GM23338 (cell line): ENCODE measurements at regions not wholly inside any gene's neighbourhood (a gene's known extent, or its start where the extent isn't known, plus 50 kb on each side); places are given as distances from the start of the nearest gene placed in this dataset.
"Not testable (repeated sequence)": the region's sequence is repeated elsewhere in the genome, so short reads cannot be mapped to it uniquely, and the experiment has no call there.

Experiments
- CREB1 ChIP-seq: fragments of 250-450 bp; sonication (Bioruptor Pico); IDR thresholded peaks from 2 replicates; pipeline ENCODE4 v1.5.0; 2020; ENCODE audit warnings: low read depth, mild to moderate bottlenecking, moderate library complexity
- ETS1 ChIP-seq: IDR thresholded peaks from 2 replicates; pipeline ENCODE4 v1.6.1; 2016; ENCODE audit warnings: antibody characterized with exemption
- EZH2 ChIP-seq: fragments of 200-600 bp; sonication (generic); IDR thresholded peaks from one replicate; pipeline ENCODE4 v1.8.0; 2017; ENCODE audit warnings: antibody characterized with exemption, mild to moderate bottlenecking, low read depth; ENCODE audit not compliant: unreplicated experiment
- EZH2phosphoT487 ChIP-seq: fragments of 200-600 bp; sonication (generic); IDR thresholded peaks from one replicate; pipeline ENCODE4 v1.8.1; 2018; ENCODE audit warnings: antibody characterized with exemption; ENCODE audit not compliant: unreplicated experiment
- JUNB ChIP-seq: IDR thresholded peaks from one replicate; pipeline ENCODE4 v1.6.1; 2016; ENCODE audit warnings: antibody characterized with exemption; ENCODE audit not compliant: unreplicated experiment
- NANOG ChIP-seq: IDR thresholded peaks from 2 replicates; pipeline ENCODE4 v1.6.1; 2016; ENCODE audit warnings: antibody characterized with exemption, borderline replicate concordance
- POLR2AphosphoS5 ChIP-seq: IDR thresholded peaks from 2 replicates; pipeline ENCODE4 v1.6.1; 2016; ENCODE audit warnings: antibody characterized with exemption, low read depth
- STAT1 ChIP-seq: IDR thresholded peaks from one replicate; pipeline ENCODE4 v1.6.1; 2016; ENCODE audit warnings: antibody characterized with exemption; ENCODE audit not compliant: unreplicated experiment
- ZNF114 ChIP-seq: fragments of 250-450 bp; sonication (Bioruptor Pico); IDR thresholded peaks from 2 replicates; pipeline ENCODE4 v1.5.0; 2020; ENCODE audit warnings: mild to moderate bottlenecking, moderate library complexity
- ZNF331 ChIP-seq: fragments of 250-450 bp; sonication (Bioruptor Pico); IDR thresholded peaks from 2 replicates; pipeline ENCODE4 v1.5.0; 2020; ENCODE audit warnings: low read depth, mild to moderate bottlenecking, moderate library complexity
- TF ChIP-seq, protein P1 (sequence below), 2 experiments: fragments of 200-600 bp in 1 of 2; sonication (generic) in 1 of 2; conservative IDR thresholded peaks; 2 replicates each; pipeline versions ENCODE4 v1.5.1 to v1.6.1; 2016 to 2017; ENCODE audit warnings: antibody characterized with exemption in 2 of 2, low read depth in 2 of 2, mild to moderate bottlenecking in 2 of 2, moderate library complexity in 1 of 2
- TF ChIP-seq, protein P2 (sequence below): IDR thresholded peaks from one replicate; pipeline ENCODE4 v1.6.1; 2018; ENCODE audit warnings: antibody characterized with exemption; ENCODE audit not compliant: unreplicated experiment

DNA sequence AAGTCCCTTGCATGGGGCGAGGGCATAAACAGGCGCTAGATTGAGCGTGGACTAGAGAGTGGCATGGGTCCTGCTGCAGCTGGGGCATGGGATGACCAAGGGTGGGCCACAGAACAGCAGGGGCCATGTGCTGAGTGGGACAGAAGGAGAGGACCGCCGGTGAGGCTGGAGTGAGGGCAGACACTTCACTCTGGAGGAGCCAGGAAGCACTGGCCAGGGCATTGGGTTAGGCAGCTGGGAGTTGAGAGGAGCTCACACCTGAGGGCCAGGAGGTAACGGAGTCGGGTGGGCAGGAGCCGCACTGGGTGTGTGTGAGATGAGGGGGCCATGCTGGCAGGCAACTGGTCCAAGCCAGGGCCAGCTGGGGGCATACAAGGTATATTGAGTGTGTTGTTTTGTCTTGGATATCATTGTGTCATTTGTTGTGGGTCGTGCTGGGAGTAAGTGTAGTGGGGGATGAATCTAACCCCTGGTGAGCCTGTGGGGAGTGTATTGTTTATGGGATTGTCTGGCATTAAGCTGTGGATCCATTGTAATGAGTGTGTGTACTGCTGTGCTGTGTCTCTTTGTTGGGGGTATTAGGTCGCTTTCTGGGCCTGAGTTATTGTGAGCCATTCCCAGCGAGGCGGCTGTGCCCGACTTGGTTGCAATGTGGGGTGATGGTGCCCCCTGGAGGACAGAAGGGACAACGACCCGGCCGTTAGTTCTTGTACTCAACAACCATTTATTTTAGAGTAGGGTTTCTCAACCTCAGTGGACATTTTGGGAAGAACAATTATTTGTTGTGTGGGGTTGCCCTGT lies 256.5 kb upstream of the TP53TG3 start:
- TF ChIP-seq, protein P1, sequence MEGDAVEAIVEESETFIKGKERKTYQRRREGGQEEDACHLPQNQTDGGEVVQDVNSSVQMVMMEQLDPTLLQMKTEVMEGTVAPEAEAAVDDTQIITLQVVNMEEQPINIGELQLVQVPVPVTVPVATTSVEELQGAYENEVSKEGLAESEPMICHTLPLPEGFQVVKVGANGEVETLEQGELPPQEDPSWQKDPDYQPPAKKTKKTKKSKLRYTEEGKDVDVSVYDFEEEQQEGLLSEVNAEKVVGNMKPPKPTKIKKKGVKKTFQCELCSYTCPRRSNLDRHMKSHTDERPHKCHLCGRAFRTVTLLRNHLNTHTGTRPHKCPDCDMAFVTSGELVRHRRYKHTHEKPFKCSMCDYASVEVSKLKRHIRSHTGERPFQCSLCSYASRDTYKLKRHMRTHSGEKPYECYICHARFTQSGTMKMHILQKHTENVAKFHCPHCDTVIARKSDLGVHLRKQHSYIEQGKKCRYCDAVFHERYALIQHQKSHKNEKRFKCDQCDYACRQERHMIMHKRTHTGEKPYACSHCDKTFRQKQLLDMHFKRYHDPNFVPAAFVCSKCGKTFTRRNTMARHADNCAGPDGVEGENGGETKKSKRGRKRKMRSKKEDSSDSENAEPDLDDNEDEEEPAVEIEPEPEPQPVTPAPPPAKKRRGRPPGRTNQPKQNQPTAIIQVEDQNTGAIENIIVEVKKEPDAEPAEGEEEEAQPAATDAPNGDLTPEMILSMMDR (conservative IDR thresholded peaks at IDR 0.05; ENCODE audit: low read depth in 2 of 2): not testable (repeated sequence)
- not testable (repeated sequence) for TF ChIP-seq JUNB; EZH2; POLR2AphosphoS5; CREB1; ZNF331; NANOG; EZH2phosphoT487; ZNF114 (CRISPR knock-in tag); ETS1; STAT1
- TF ChIP-seq, protein P2, sequence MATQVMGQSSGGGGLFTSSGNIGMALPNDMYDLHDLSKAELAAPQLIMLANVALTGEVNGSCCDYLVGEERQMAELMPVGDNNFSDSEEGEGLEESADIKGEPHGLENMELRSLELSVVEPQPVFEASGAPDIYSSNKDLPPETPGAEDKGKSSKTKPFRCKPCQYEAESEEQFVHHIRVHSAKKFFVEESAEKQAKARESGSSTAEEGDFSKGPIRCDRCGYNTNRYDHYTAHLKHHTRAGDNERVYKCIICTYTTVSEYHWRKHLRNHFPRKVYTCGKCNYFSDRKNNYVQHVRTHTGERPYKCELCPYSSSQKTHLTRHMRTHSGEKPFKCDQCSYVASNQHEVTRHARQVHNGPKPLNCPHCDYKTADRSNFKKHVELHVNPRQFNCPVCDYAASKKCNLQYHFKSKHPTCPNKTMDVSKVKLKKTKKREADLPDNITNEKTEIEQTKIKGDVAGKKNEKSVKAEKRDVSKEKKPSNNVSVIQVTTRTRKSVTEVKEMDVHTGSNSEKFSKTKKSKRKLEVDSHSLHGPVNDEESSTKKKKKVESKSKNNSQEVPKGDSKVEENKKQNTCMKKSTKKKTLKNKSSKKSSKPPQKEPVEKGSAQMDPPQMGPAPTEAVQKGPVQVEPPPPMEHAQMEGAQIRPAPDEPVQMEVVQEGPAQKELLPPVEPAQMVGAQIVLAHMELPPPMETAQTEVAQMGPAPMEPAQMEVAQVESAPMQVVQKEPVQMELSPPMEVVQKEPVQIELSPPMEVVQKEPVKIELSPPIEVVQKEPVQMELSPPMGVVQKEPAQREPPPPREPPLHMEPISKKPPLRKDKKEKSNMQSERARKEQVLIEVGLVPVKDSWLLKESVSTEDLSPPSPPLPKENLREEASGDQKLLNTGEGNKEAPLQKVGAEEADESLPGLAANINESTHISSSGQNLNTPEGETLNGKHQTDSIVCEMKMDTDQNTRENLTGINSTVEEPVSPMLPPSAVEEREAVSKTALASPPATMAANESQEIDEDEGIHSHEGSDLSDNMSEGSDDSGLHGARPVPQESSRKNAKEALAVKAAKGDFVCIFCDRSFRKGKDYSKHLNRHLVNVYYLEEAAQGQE: not testable (repeated sequence)
